HEK293 (cell line): ENCODE measurements at regions not wholly inside any gene's neighbourhood (a gene's known extent, or its start where the extent isn't known, plus 50 kb on each side); places are given as distances from the start of the nearest gene placed in this dataset.

Experiments used
- CTCF ChIP-seq: fragments of 450-650 bp; formaldehyde crosslinking; IDR thresholded peaks from 2 replicates; pipeline ENCODE4 v1.5.1; 2016; ENCODE audit warnings: missing biosample characterization, missing genetic modification characterization
- HOXA7 ChIP-seq: sonication (generic); formaldehyde crosslinking; IDR thresholded peaks from 2 replicates; pipeline ENCODE4 v1.8.1; 2022; ENCODE audit warnings: missing genetic modification reagents, borderline replicate concordance
- PRDM1 ChIP-seq: fragments of 450-650 bp; formaldehyde crosslinking; IDR thresholded peaks from 2 replicates; pipeline ENCODE4; 2016; ENCODE audit warnings: missing biosample characterization, missing genetic modification characterization
- RBAK ChIP-seq: fragments of 450-650 bp; formaldehyde crosslinking; IDR thresholded peaks from 2 replicates; pipeline ENCODE4 v1.5.1; 2016; ENCODE audit warnings: missing biosample characterization, missing genetic modification characterization
- SP7 ChIP-seq: fragments of 450-650 bp; formaldehyde crosslinking; IDR thresholded peaks from 2 replicates; pipeline ENCODE4 v1.5.1; 2016; ENCODE audit warnings: missing biosample characterization, missing genetic modification characterization
- YY1 ChIP-seq: fragments of 450-650 bp; formaldehyde crosslinking; IDR thresholded peaks from 2 replicates; pipeline ENCODE4 v1.5.1; 2018; ENCODE audit warnings: missing biosample characterization, missing genetic modification characterization
- TF ChIP-seq, protein P1 (sequence below): fragments of 450-650 bp; formaldehyde crosslinking; IDR thresholded peaks from 2 replicates; pipeline ENCODE4 v1.5.1; 2016; ENCODE audit warnings: missing biosample characterization, missing genetic modification characterization

- TF ChIP-seq PRDM1 (tag by site-specific recombination): no peak
- TF ChIP-seq RBAK (tag by site-specific recombination): no peak
- TF ChIP-seq YY1 (tag by site-specific recombination): no peak
- TF ChIP-seq HOXA7 (CRISPR knock-in tag): no peak
- TF ChIP-seq SP7 (tag by site-specific recombination): no peak
- TF ChIP-seq, protein P1, sequence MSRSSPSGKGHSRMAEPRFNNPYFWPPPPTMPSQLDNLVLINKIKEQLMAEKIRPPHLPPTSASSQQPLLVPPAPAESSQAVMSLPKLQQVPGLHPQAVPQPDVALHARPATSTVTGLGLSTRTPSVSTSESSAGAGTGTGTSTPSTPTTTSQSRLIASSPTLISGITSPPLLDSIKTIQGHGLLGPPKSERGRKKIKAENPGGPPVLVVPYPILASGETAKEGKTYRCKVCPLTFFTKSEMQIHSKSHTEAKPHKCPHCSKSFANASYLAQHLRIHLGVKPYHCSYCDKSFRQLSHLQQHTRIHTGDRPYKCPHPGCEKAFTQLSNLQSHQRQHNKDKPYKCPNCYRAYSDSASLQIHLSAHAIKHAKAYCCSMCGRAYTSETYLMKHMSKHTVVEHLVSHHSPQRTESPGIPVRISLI (tag by site-specific recombination): no peak
- no peak for TF ChIP-seq CTCF (tag by site-specific recombination)
Observed at GRCh38 chr2:217153510-217153909, 293.6 kb upstream of the TNP1 start.
